ENCODE measurements at regions not wholly inside any gene's neighbourhood (a gene's known extent, or its start where the extent isn't known, plus 50 kb on each side); places are given as distances from the start of the nearest gene placed in this dataset.

DNA sequence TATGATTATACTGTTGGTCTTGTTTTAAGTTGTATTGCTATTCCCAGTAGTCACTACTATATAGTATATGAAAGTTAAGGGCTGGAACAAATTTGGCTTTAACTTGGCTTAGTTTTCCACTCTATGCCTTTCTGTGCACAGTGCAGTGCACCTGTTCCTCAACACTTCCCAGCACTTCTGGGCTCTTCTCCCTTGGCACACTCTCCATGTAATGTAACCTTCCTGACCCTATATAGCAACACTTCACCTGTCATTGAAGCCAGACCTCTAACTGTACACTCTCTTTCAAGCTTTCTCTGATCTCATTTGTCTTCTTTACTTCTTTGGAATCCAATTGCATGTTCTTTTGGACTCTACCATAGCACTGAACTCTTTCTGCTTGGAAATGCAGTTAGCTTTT lies 83.9 kb upstream of the SMIM30 start:
- TF ChIP-seq POLR2AphosphoS5 (IDR thresholded peaks at IDR 0.05): no peak
- TF ChIP-seq, protein P1, sequence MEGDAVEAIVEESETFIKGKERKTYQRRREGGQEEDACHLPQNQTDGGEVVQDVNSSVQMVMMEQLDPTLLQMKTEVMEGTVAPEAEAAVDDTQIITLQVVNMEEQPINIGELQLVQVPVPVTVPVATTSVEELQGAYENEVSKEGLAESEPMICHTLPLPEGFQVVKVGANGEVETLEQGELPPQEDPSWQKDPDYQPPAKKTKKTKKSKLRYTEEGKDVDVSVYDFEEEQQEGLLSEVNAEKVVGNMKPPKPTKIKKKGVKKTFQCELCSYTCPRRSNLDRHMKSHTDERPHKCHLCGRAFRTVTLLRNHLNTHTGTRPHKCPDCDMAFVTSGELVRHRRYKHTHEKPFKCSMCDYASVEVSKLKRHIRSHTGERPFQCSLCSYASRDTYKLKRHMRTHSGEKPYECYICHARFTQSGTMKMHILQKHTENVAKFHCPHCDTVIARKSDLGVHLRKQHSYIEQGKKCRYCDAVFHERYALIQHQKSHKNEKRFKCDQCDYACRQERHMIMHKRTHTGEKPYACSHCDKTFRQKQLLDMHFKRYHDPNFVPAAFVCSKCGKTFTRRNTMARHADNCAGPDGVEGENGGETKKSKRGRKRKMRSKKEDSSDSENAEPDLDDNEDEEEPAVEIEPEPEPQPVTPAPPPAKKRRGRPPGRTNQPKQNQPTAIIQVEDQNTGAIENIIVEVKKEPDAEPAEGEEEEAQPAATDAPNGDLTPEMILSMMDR (IDR thresholded peaks at IDR 0.05): no peak
- TF ChIP-seq POLR2A (IDR thresholded peaks at IDR 0.05): no peak

Data from breast epithelium (tissue), 3 donors.